HG03439 (cell line): ENCODE measurements at regions not wholly inside any gene's neighbourhood (a gene's known extent, or its start where the extent isn't known, plus 50 kb on each side); places are given as distances from the start of the nearest gene placed in this dataset.
A peak's percentile ranks its signal among the peaks of the same experiment; 100 is the strongest.

Experiments used
- ATAC-seq: cut with Tn5 transposase; IDR thresholded peaks from one replicate; pipeline ENCODE4 v1.9.1; 2021; ENCODE audit warnings: mild to moderate bottlenecking, moderate library complexity; ENCODE audit not compliant: unreplicated experiment

GRCh38 chr2:196383799-196384198, 212.4 kb upstream of the STK17B start:
- no peak for ATAC-seq

- no peak for ATAC-seq
Observed at GRCh38 chr2:196384729-196385128, 213.4 kb upstream of the STK17B start.

GRCh38 chr2:196389670-196390069, 218.3 kb upstream of the STK17B start:
- no peak for ATAC-seq

- ATAC-seq: no peak
Observed at GRCh38 chr2:196390243-196391148, 219.1 kb upstream of the STK17B start.

- no peak for ATAC-seq
Observed at GRCh38 chr2:196391149-196391479, 219.7 kb upstream of the STK17B start.

GRCh38 chr2:196399096-196399495, 227.7 kb upstream of the STK17B start:
- ATAC-seq: no peak

- no peak for ATAC-seq
Observed at GRCh38 chr2:196399722-196400691, 228.6 kb upstream of the STK17B start.

- ATAC-seq: no peak
Observed at GRCh38 chr2:196403471-196403870, 232.1 kb upstream of the STK17B start.

GRCh38 chr2:196404276-196404675, 232.9 kb upstream of the STK17B start:
- ATAC-seq: no peak

GRCh38 chr2:196407675-196408264, 231.7 kb upstream of the CCDC150 start:
- ATAC-seq: no peak

GRCh38 chr2:196409376-196409775, 230.1 kb upstream of the CCDC150 start:
- peak; percentile 51 for ATAC-seq

GRCh38 chr2:196410008-196410407, 229.5 kb upstream of the CCDC150 start:
- ATAC-seq: no peak

- ATAC-seq: peak; percentile 76
Observed at GRCh38 chr2:196413821-196414274, 225.7 kb upstream of the CCDC150 start.

GRCh38 chr2:196415384-196415783, 224.1 kb upstream of the CCDC150 start:
- peak; percentile 50 for ATAC-seq

GRCh38 chr2:196420143-196420542, 219.4 kb upstream of the CCDC150 start:
- no peak for ATAC-seq

- no peak for ATAC-seq
Observed at GRCh38 chr2:196421880-196422279, 217.6 kb upstream of the CCDC150 start.

GRCh38 chr2:196422361-196422760, 217.2 kb upstream of the CCDC150 start:
- ATAC-seq: no peak

- ATAC-seq: no peak
Observed at GRCh38 chr2:196426122-196426521, 213.4 kb upstream of the CCDC150 start.

GRCh38 chr2:196427986-196428634, 211.4 kb upstream of the CCDC150 start:
- no peak for ATAC-seq

GRCh38 chr2:196431076-196431475, 208.4 kb upstream of the CCDC150 start:
- ATAC-seq: no peak

GRCh38 chr2:196431957-196432356, 207.6 kb upstream of the CCDC150 start:
- no peak for ATAC-seq
